Femur (tissue), 1 donor: ENCODE measurements at regions not wholly inside any gene's neighbourhood (a gene's known extent, or its start where the extent isn't known, plus 50 kb on each side); places are given as distances from the start of the nearest gene placed in this dataset.
"Not testable (repeated sequence)": the region's sequence is repeated elsewhere in the genome, so short reads cannot be mapped to it uniquely, and the experiment has no call there.

Source experiments
- DNase-seq: peaks from one replicate; pipeline ENCODE4 v3.0.0-alpha.2; 2017

GRCh38 chr10:2214805-2215204 is 477.5 kb upstream of the ADARB2 start:
- no peak for DNase-seq

- no peak for DNase-seq
Observed at GRCh38 chr10:2214092-2214491, 476.8 kb upstream of the ADARB2 start.

GRCh38 chr10:2212244-2212834 is 475.0 kb upstream of the ADARB2 start:
- DNase-seq: no peak

- DNase-seq: no peak
Observed at GRCh38 chr10:2210088-2210487, 472.8 kb upstream of the ADARB2 start.

GRCh38 chr10:2208106-2208505 is 470.8 kb upstream of the ADARB2 start:
- DNase-seq: no peak

- DNase-seq: no peak
Observed at GRCh38 chr10:2207246-2207922, 470.1 kb upstream of the ADARB2 start.

- DNase-seq: no peak
Observed at GRCh38 chr10:2205406-2205805, 468.1 kb upstream of the ADARB2 start.

- no peak for DNase-seq
Observed at GRCh38 chr10:2202401-2202800, 465.1 kb upstream of the ADARB2 start.

- DNase-seq: no peak
Observed at GRCh38 chr10:2201534-2202099, 464.3 kb upstream of the ADARB2 start.

GRCh38 chr10:2197663-2198062 is 460.3 kb upstream of the ADARB2 start:
- DNase-seq: no peak

- DNase-seq: no peak
Observed at GRCh38 chr10:2196272-2196671, 458.9 kb upstream of the ADARB2 start.

GRCh38 chr10:2189356-2189755 is 452.0 kb upstream of the ADARB2 start:
- not testable (repeated sequence) for DNase-seq

- no peak for DNase-seq
Observed at GRCh38 chr10:2188371-2188770, 451.0 kb upstream of the ADARB2 start.

GRCh38 chr10:2173327-2173726 is 436.0 kb upstream of the ADARB2 start:
- DNase-seq: no peak

GRCh38 chr10:2165771-2166460 is 428.6 kb upstream of the ADARB2 start:
- DNase-seq: no peak

- DNase-seq: no peak
Observed at GRCh38 chr10:2150288-2150687, 413.0 kb upstream of the ADARB2 start.

- DNase-seq: no peak
Observed at GRCh38 chr10:2145926-2146478, 408.7 kb upstream of the ADARB2 start.

- DNase-seq: no peak
Observed at GRCh38 chr10:2145491-2145890, 408.2 kb upstream of the ADARB2 start.

GRCh38 chr10:2144584-2144983 is 407.3 kb upstream of the ADARB2 start:
- no peak for DNase-seq

GRCh38 chr10:2143213-2143835 is 406.0 kb upstream of the ADARB2 start:
- DNase-seq: no peak

- DNase-seq: no peak
Observed at GRCh38 chr10:2139746-2140145, 402.4 kb upstream of the ADARB2 start.

- no peak for DNase-seq
Observed at GRCh38 chr10:2137549-2138174, 400.3 kb upstream of the ADARB2 start.
